Stimulated activated CD4-positive, alpha-beta T cell treated with anti-CD3 and anti-CD28 coated beads, Interleukin-2, amount 100 ng/mL, for 4 hours (primary cell): ENCODE measurements at regions not wholly inside any gene's neighbourhood (a gene's known extent, or its start where the extent isn't known, plus 50 kb on each side); places are given as distances from the start of the nearest gene placed in this dataset.
"Not testable (repeated sequence)": the region's sequence is repeated elsewhere in the genome, so short reads cannot be mapped to it uniquely, and the experiment has no call there.

ENCODE experiments used
- DNase-seq: peaks from one replicate; pipeline ENCODE4 v3.0.0-alpha.2; 2020; ENCODE audit warnings: low read depth

GRCh38 chr1:121573881-121574504 is 389.2 kb downstream of the SRGAP2C start:
- DNase-seq = not testable (repeated sequence)

- DNase-seq = not testable (repeated sequence)
Observed at GRCh38 chr1:121574505-121574899, 389.7 kb downstream of the SRGAP2C start.

GRCh38 chr1:121582898-121583297 is 398.1 kb downstream of the SRGAP2C start:
- DNase-seq = not testable (repeated sequence)

GRCh38 chr1:121586369-121587229 is 401.8 kb downstream of the SRGAP2C start:
- no peak for DNase-seq

- DNase-seq = no peak
Observed at GRCh38 chr1:121587230-121587569, 402.4 kb downstream of the SRGAP2C start.

GRCh38 chr1:121587777-121588176 is 403.0 kb downstream of the SRGAP2C start:
- DNase-seq = no peak

GRCh38 chr1:121594096-121594495 is 409.3 kb downstream of the SRGAP2C start:
- DNase-seq = no peak

- DNase-seq = no peak
Observed at GRCh38 chr1:121595089-121595488, 410.3 kb downstream of the SRGAP2C start.

GRCh38 chr1:121604843-121605444 is 420.2 kb downstream of the SRGAP2C start:
- not testable (repeated sequence) for DNase-seq

- DNase-seq = not testable (repeated sequence)
Observed at GRCh38 chr1:121607499-121607898, 422.7 kb downstream of the SRGAP2C start.
